WTC11 (cell line): ENCODE measurements at regions not wholly inside any gene's neighbourhood (a gene's known extent, or its start where the extent isn't known, plus 50 kb on each side); places are given as distances from the start of the nearest gene placed in this dataset.

ENCODE experiments used
- CBFB ChIP-seq: sonication (generic); formaldehyde crosslinking; IDR thresholded peaks from 2 replicates; pipeline ENCODE4 v1.8.1; 2022; ENCODE audit warnings: mild to moderate bottlenecking, low read depth, missing genetic modification reagents
- CTCF ChIP-seq: fragments of 200-600 bp; IDR thresholded peaks from 2 replicates; pipeline ENCODE4 v1.8.0; 2022; ENCODE audit warnings: antibody characterized with exemption
- ETV6 ChIP-seq: sonication (generic); formaldehyde crosslinking; IDR thresholded peaks from 2 replicates; pipeline ENCODE4 v1.8.1; 2022; ENCODE audit warnings: mild to moderate bottlenecking, missing genetic modification reagents
- JUN ChIP-seq: sonication (generic); formaldehyde crosslinking; IDR thresholded peaks from 2 replicates; pipeline ENCODE4 v1.8.0; 2023; ENCODE audit warnings: mild to moderate bottlenecking, missing genetic modification reagents
- NR3C1 ChIP-seq: sonication (generic); formaldehyde crosslinking; conservative IDR thresholded peaks from 2 replicates; pipeline ENCODE4 v1.8.1; 2023; ENCODE audit warnings: low read depth, mild to moderate bottlenecking, missing genetic modification reagents
- PRDM15 ChIP-seq: sonication (generic); formaldehyde crosslinking; IDR thresholded peaks from 2 replicates; pipeline ENCODE4 v1.8.0; 2022; ENCODE audit warnings: missing genetic modification reagents
- SP1 ChIP-seq: sonication (generic); formaldehyde crosslinking; conservative IDR thresholded peaks from 2 replicates; pipeline ENCODE4 v1.8.1; 2022; ENCODE audit warnings: missing genetic modification reagents
- TEAD4 ChIP-seq: sonication (generic); formaldehyde crosslinking; IDR thresholded peaks from 2 replicates; pipeline ENCODE4 v1.8.0; 2022; ENCODE audit warnings: mild to moderate bottlenecking, missing genetic modification reagents
- USF1 ChIP-seq: sonication (generic); formaldehyde crosslinking; IDR thresholded peaks from 2 replicates; pipeline ENCODE4 v1.8.0; 2022; ENCODE audit warnings: mild to moderate bottlenecking, missing genetic modification reagents
- ZNF416 ChIP-seq: fragments of 250-450 bp; sonication (Bioruptor Pico); IDR thresholded peaks from 2 replicates; pipeline ENCODE4 v1.9.0; 2021; ENCODE audit warnings: mild to moderate bottlenecking, inconsistent platforms
- ZNF512 ChIP-seq: sonication (generic); formaldehyde crosslinking; IDR thresholded peaks from 2 replicates; pipeline ENCODE4 v1.8.1; 2022; ENCODE audit warnings: missing genetic modification reagents, borderline replicate concordance

GRCh38 chr3:66593978-66594377 lies 93.2 kb upstream of the LRIG1 start:
- TF ChIP-seq ZNF416 (CRISPR knock-in tag) (no peak), TEAD4 (CRISPR knock-in tag) (no peak), CTCF (no peak), PRDM15 (no peak), NR3C1 (CRISPR knock-in tag) (no peak), USF1 (CRISPR knock-in tag) (no peak), ZNF512 (CRISPR knock-in tag) (no peak), ETV6 (CRISPR knock-in tag) (no peak), SP1 (CRISPR knock-in tag) (no peak), JUN (no peak), CBFB (CRISPR knock-in tag) (no peak)
